HG03196 (cell line): ENCODE measurements at regions not wholly inside any gene's neighbourhood (a gene's known extent, or its start where the extent isn't known, plus 50 kb on each side); places are given as distances from the start of the nearest gene placed in this dataset.
"Not testable (repeated sequence)": the region's sequence is repeated elsewhere in the genome, so short reads cannot be mapped to it uniquely, and the experiment has no call there.

Experiments used
- ATAC-seq: cut with Tn5 transposase; IDR thresholded peaks from one replicate; pipeline ENCODE4 v1.9.1; 2021; ENCODE audit not compliant: unreplicated experiment

DNA sequence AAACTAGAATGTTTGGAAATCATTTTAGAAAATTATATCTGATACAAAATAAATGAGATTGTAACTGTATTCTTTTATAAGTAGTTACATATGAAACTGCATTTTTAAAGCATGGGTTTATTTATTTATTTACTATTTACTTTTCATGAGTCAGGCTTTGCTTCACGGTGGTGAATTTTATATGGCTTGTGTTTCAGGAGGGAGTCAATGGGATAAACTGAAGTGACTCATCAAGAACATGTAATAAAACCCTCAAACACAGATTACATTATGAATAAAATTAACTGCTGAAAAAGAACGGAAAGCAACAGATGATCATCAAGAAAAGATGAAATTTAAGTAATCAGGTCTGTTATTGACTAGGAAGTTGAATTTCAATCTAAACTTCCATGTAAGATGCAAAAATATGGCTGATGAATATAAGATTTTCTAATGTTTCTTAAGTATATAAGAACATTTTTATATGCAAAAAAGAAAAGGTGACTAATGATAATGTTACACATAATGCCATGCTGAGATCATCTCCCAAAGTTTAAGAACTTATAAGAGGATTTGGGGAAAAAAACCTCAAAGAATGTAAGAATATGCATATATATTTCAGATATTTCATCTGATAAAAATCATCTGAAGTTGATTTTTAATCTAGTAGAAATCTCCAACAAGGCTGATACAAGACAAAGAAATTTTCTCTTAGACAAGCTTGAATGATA is 383.6 kb downstream of the SLITRK1 start:
- no peak for ATAC-seq

DNA sequence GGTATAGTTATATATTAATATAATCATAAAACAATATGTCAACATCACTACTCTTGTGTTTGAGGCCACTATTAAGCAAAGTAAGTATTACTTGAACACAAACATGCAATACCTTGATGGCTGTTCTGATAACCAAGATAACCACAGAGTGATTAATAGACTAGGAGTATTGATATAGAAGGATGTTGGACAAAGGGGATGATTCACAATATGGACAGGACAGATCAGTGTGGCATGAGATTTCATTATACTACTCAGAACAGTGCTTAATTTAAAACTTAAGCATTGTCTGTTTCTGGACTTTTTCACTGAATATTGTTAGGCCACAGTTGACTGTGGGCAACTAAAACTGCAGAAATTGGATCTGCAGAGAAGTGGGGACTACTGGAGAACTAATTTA is 384.2 kb downstream of the SLITRK1 start:
- no peak for ATAC-seq

DNA sequence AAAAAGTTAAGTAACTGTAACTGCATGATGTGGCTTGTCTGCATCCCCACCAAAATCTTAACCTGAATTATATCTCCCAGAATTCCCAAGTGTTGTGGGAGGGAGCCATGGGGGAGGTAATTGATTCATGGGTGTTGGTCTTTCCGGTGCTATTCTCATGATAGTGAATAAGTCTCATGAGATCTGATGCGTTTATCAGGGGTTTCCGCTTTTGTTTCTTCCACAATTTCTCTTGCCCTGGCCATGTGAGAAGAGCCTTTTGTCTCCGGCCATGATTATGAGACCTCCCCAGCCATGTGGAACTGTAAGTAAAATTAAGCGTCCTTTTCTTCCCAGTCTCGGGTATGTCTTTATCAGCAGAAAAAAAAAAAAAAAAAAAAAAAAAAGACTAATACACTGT is 385.8 kb downstream of the SLITRK1 start:
- no peak for ATAC-seq

DNA sequence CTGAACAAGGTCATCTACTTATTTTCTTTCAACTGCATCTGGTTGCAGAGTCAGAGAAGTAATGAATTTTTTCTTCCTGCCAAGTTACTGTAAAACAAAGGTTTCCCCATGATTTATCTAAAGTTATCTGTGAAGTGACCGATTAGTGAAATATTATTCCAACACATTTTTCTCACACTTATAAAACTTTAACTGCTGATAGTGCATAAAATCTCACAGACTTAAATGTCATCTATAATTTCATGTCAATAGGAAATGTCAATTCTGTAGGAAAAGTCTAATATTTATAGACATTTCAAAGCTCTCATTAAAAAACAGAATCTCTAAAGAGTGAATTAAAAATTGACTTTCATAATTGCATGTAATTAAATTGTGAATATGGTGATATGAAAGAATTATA is 397.2 kb downstream of the SLITRK1 start:
- ATAC-seq = no peak

DNA sequence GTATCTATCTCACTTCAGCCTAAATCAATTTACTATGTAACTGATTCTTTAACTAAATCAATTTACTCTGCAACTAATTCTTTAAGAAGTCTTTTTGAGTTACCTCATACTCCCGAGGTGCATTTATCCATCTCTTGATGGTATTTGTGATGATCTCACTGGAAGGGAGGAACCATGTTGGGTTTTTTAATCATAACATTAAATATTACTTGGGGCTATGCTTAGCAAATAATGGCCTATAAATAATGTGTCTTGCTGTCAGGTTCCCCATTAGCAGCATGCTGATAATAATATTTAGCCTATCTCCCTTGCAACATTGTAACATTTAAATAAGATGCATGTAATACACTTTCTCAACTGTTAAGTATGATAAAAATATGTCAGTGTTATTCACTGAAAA is 411.3 kb downstream of the SLITRK1 start:
- ATAC-seq = no peak

DNA sequence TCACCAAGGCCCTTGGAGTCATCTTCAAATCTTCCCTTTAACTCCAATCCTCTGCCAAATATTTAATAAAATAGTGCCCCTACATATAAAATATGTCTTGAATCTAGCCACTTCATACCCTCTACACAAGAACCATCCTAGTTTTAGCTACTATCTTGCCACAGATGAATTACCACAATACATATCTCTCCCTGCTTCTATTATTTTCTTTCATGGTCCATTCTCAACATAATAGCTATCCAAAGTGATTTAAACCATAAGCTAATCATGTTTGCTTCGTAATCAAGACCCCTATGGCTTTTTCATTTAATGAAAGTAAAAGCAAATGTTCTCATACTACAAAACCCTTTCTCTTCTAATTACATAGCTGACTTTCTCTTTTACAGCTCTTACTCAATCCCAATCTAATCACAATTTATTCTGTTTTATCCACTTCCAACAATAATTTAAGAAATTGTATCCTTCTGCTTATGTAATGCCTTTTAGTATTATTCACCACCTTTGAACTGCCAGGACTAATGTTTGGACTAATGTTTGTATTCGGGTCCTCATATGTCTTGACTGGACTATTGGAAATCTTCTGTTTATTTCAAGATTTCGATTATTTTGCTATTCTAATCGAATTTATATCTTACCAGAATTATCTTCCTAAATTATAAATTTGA is 412.0 kb downstream of the SLITRK1 start:
- ATAC-seq = no peak

DNA sequence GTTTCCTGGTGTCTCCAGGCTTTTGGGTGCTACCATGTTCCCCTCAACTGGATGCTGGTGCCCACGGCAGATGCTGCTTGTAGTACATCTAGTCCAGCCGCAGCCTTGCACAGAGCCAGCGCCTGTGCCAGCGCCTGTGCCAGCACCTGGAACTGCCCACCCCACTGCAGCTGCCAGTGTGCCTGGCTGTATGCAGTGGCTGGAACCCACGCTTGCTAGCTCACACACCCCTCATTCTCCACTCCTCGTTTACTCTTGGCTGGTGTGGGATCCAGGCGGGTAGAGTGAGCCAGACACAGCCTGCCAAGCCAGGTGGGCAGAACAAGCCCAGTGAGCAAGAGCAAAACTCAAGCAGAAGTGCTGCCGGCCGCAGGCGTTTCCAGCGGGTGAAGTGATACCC is 428.6 kb downstream of the SLITRK1 start:
- no peak for ATAC-seq

DNA sequence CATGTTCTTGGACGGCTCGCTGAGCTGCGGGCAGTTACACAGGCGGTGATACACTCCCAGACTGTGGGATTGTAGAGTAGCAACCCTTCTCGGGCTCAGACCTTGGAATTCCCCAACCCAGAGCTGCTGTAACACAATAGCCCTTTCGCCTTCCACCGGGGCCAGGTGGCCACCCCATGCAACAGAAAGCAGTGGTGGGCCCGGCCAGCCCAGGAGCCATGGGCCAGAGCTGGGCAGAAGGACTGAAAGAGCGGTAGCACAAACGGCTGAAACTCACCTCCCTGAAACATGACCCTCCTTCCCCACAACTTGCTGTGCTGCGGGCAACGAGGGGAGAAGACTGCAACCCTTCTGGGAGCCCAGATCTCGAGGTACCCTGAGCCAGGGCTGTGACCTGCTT is 429.0 kb downstream of the SLITRK1 start:
- no peak for ATAC-seq

DNA sequence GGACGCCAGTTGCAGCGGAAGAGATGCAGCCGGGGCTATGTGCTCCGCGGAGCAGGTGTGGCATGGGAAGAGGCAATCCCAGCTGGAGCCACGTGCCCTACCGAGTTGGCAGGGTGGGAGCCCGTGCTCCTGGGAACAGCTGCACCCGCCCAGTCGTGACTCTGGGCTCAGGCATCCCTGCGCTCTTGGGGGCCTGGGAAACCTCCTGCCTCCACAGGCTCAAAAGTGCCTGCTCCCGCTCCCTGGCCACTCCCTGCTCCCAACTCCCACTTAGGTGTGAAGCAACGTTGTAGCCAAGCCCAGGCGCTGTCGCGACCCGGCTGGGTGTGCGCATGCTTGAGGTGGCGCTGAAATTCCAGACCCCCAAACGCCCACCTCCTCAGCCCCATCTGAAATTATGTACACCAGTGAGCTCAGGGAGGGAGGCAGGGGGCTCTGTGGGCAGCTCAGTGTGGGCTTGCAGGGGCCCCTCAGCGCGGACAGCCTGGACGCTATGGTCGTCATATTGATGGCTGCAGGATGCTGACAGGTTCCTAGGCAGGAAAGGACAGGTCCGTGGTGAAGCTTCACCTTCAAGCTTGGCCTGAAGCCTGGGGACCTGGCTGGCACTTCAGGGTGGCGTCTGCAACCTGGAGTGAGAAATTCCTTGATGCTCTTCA is 429.9 kb downstream of the SLITRK1 start:
- no peak for ATAC-seq

DNA sequence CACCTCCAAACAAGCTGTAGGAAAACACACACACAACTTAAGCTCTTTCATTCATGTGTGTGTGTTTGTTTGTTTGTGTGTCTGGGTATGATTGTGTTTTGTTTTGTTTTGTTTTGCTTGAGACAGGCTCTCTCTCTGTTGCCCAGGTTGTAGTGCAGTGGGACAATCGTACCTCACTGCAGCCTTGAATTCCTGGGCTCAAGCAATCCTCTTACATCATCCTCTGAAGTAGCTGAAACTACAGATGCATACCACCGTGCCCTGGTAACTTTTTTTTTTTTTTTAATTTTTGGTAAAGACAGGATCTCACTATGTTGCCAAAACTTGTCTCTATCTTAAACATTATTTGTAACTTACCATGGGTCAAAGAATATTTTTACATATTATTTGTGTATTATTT is 431.7 kb downstream of the SLITRK1 start:
- no peak for ATAC-seq

DNA sequence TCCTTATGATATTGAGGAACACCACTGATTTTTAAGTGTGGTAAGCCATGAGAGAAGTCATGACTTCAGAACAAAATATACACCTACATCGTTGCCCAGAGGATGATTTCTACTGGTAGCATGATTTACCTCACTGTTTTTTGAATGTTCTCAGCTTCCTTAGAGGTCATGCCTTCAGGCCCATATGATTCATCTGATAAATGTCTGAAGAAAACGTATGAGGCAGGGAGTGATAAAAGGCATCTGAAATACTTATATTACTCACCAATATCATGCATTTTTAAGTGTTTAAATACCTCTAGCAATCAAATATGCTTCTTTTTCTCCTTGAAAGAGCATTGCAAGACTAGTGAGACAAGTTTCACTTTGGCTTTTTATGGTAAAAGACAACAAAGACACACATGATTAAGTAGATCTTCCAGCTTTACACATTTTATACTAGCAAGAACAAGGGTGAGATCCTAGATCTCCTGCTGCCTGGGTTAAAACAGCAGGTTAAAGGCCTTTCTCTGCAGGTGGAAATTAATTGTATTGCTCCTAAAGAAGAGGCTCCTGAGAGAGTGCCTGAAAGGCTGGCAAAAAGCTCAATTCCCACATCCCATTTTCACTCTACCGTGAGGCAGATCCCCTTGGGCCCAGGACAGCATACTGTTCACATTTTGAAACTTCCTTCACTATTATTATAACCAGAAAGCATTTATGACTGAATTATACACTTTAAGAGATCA is 432.4 kb downstream of the SLITRK1 start:
- ATAC-seq = no peak

DNA sequence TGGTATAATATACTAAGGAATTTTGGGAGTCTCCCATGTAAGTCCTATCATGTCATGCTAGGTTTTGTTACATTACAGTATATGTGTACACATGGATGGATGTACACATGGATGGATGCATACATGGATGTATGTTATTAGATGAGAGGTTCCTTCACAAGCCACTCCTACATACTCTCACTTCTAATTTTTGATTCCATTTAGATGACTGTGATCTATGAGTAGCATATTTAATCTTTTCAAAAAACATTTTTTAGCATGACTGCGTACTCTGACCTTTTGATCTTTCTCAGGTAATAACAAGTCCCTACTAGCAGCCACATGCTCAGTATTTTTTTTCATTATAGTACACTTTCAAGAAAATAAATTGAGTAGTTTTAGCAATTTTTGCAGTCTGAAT is 441.8 kb downstream of the SLITRK1 start:
- ATAC-seq = no peak

DNA sequence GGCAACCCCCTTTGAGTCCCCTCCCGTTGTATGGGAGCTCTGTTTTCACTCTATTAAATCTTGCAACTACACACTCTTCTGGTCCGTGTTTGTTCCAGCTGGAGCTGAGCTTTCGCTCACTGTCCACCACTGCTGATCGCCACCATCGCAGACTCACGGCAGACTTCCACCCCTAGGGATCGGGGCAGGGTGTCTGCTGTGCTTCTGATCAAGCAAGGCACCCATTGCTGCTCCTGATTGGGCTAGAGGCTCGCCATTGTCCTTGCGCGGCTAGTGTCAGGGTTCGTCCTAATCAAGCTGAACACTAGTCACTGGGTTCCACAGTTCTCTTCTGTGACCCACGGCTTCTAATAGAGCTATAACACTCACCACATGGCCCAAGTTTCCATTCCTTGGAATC is 442.8 kb downstream of the SLITRK1 start:
- ATAC-seq = not testable (repeated sequence)

DNA sequence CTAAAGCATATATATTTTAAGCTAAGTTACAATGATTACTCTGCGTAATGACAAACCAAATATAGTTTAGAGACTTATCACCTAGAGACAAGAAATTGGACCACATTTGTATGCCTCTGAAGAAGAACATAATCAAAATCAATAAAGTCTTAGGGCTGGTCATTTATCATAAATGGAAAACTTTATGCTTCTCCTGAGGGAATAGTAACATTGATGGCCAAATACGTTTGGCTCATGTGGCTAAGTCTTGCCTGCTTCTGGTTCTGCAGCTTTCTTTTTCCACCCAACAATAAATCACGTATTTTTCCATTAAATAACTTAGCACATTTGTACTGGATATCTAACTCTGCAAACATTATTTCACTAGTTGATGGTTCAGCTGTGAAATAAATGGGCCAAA is 458.4 kb downstream of the SLITRK1 start:
- ATAC-seq = no peak

DNA sequence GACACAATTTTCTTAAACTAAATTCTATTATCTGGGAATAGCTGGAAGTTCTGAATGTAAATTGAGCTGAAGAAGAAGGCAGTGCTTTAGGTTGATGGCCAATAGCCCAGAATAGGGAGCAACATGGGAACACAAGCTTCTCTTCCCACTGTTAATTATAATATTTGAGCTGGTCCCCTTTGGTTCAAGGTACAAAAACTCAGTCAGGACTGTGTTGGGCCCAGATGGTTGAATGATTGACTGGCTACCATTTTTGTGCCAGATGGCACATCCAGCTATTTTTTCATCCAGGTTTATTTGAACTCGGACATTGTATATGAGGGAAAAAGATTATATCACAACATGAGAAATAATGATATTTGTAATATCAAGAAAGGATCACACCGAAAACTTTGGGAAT is 458.9 kb downstream of the SLITRK1 start:
- no peak for ATAC-seq

DNA sequence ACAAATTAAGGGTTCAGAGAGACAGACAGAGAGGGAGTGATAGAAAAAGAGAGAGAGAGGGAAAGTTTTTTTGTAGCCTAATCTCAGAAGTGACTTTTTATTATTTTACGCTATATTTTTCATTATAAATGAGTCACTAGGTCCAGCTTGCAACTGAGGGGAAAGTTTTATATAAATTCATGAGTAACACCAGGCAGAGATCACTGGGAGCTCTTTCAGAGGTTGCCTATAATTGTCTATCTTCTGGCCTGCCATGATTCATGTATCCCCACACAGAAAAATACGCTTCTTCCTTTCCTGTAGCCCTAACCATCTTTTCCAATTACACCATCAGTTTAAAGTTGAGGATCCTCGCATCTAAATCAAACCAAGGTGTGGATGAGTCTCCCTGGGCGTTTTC is 467.9 kb downstream of the SLITRK1 start:
- no peak for ATAC-seq

DNA sequence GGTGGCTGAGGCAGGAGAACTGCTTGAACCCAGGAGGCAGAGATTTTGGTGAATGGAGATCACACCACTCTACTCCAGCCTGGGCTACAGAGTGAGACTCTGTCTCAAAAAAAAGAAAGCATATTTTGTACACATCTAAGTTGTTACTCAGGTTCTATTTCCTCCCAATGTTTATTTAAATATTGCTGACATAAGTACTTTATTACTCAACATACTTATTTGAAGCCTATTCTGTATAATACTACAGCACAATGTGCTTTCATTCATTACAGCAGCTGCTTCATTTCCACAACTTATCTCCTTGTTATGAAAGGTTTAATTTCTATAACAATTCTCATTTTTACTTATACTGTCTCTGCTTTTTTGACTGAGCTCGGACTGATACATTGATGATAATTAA is 495.7 kb downstream of the SLITRK1 start:
- no peak for ATAC-seq

DNA sequence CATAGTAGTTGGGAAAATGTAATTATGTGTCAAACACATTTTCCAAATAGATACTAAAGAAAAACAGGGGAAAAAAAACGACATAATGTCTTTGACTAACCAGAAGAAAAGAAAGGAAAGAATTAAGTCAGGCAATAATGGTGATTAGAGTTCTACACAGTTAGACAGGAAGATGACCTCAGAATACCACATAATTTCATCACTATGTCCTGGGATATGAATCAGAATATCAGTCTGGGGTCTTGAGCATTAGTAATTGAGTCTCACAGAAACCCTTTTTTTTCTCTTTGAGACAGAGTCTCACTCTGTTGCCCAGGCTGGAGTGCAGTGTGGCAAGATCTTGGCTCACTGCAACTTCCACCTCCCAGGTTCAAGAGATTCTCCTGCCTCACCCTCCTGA is 503.4 kb downstream of the SLITRK1 start:
- ATAC-seq = no peak

DNA sequence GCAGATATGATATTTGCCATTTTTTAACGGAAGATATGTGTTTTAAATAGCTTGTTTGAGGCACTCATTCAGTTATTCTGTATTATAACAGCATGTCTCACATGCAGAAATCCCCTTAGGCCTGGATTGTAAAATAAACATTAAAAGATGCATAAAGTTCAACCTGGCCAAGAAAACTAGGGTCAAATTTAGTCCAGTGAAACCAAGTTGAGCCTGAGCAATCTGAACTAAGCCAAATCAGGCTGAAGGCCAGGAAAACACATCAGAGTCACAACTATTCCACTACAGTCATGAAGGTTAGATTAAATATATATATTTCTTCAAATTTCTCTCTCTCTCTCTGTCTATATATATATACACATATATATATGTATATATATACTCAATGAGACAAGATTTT is 504.8 kb downstream of the SLITRK1 start:
- no peak for ATAC-seq

DNA sequence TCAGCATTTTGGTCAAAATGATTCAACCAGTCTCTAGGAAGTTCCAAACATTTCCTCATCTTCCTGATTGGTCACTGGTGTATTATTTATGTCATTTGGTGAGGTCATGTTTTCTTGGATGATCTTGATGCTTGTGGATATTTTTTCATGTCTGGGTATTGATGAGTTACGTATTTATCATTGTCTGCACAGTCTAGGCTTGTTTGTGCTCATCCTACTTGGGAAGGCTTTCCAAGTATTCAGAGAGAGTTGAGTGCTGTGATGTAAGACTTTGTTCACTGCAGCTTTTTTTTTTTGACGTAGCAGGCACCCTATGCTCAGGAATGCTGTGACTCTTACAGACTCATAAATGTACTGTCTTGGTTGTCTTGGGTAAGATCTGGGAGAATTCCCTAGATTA is 509.5 kb downstream of the SLITRK1 start:
- no peak for ATAC-seq

DNA sequence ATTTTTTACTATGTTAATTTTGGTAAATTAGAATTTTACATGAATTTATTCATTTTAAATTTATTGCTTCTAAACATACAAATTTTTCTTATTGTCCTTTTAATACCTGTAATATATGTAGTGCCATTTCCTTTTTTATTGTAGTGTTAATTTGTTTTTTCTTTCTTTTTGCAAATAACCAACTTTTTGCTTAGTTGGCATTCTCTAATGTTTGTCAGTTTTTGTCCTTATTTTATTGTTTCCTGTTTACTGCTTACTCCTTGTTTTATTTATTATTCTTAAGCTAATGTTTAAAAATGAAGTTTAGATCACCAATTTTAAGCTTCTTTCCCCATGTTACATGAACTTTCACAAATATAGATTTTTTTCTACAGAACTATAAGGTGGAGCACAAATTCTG is 516.6 kb downstream of the SLITRK1 start:
- no peak for ATAC-seq

DNA sequence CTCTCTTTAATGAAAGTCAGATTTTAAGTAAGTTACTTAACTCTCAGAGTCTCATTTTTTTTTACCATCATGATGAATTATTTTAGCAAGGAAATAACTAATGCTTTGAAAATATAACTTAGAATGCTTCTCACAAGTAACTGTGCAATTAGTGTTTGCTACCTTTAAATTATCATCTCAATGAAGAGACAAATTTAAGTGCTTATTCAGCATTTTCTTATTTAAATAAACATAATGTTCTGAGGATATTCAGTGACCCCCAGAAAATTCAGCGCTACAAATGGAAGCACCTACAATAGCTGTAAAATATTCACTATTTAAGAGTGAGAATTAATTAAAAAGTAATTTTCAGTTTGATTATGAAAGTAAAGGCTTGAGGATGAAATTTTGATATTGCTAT is 527.2 kb downstream of the SLITRK1 start:
- ATAC-seq = no peak
